ENCODE measurements at regions not wholly inside any gene's neighbourhood (a gene's known extent, or its start where the extent isn't known, plus 50 kb on each side); places are given as distances from the start of the nearest gene placed in this dataset.
"Not testable (repeated sequence)": the region's sequence is repeated elsewhere in the genome, so short reads cannot be mapped to it uniquely, and the experiment has no call there.

DNA sequence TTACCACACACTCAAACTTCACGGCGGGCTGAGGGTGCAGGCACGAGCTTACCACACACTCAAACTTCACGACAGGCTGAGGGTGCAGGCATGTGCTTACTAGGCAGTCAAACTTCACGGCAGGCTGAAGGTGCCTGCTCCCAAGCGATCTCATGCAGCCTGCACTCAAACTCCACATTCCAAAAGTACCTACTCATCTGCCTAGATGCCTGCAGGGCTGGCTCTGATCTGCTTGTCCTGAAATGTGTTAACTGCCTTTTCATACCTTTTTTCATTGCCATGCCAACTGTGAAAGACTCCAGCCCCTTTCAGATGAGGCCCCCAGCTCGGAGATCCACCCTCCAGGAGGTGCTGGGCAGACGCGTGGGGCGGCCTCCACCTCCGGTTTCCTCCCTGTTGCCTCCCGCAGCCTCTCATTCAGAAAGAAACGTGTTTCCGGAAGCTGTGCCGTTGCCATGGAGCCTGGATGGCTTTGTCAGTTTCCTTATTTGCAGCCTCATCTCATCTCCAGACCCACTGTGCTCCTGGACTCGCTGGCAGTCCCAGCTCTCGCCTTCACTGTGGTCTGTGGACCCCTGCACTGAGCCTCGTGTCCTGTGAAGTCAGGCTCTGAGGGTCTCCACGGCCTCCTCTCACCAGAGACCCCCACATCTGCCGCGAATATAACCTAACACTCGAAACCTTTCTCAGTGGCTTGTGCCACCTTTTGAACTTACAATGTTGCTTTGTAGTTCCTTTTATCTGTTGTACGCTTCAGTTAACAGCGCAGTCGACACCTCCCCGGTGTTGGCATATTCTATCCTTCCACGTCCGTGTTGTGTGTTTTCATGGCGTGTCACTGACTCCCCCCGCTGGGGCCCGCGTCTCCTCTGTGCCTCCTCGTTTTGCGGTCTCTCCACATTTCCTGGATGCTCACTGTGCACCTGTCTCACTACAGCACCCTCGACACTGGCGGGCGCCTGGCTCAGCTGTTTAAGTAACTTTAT, 106.1 kb upstream of the ALKAL2 start:
- H3K27me3 Mint-ChIP-seq (ENCODE audit: insufficient read depth), result no peaks in the 10 kb centered on the region
- H3K36me3 Mint-ChIP-seq (ENCODE audit: low read depth), result no peaks in the 10 kb centered on the region; the same call in 1 of the 2 replicates
- DNase-seq, result peak; percentile 3
- peaks cover 61% of the 10 kb centered on the region for H3K9me3 Mint-ChIP-seq
- H3K4me1 Mint-ChIP-seq (ENCODE audit: low read depth), result no peaks in the 10 kb centered on the region
- no peak overlapping the region for H3K27ac Mint-ChIP-seq
- no peak overlapping the region for H3K4me3 Mint-ChIP-seq
- TF ChIP-seq, protein P1, sequence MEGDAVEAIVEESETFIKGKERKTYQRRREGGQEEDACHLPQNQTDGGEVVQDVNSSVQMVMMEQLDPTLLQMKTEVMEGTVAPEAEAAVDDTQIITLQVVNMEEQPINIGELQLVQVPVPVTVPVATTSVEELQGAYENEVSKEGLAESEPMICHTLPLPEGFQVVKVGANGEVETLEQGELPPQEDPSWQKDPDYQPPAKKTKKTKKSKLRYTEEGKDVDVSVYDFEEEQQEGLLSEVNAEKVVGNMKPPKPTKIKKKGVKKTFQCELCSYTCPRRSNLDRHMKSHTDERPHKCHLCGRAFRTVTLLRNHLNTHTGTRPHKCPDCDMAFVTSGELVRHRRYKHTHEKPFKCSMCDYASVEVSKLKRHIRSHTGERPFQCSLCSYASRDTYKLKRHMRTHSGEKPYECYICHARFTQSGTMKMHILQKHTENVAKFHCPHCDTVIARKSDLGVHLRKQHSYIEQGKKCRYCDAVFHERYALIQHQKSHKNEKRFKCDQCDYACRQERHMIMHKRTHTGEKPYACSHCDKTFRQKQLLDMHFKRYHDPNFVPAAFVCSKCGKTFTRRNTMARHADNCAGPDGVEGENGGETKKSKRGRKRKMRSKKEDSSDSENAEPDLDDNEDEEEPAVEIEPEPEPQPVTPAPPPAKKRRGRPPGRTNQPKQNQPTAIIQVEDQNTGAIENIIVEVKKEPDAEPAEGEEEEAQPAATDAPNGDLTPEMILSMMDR (IDR thresholded peaks at IDR 0.05), result no peak

DNA sequence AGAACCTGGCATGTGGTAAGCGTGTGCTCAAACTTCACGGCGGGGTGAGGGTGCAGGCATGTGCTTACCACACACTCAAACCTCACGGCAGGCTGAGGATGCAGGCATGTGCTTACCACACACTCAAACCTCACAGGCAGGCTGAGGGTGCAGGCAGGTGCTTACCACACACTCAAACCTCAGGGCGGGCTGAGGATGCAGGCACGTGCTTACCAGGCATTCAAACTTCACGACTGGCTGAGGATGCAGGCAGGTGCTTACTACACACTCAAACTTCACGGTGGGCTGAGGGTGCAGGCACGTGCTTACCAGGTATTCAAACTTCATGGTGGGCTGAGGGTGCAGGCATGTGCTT, 105.0 kb upstream of the ALKAL2 start:
- H3K27me3 Mint-ChIP-seq (ENCODE audit: insufficient read depth), result no peaks in the 10 kb centered on the region
- no peaks in the 10 kb centered on the region; the same call in 1 of the 2 replicates for H3K36me3 Mint-ChIP-seq (ENCODE audit: low read depth)
- H3K4me3 Mint-ChIP-seq, result no peak overlapping the region
- TF ChIP-seq, protein P1 (IDR thresholded peaks at IDR 0.05), result no peak
- peaks cover 62% of the 10 kb centered on the region for H3K9me3 Mint-ChIP-seq
- no peaks in the 10 kb centered on the region for H3K4me1 Mint-ChIP-seq (ENCODE audit: low read depth)
- no peak for DNase-seq
- H3K27ac Mint-ChIP-seq, result no peak overlapping the region

DNA sequence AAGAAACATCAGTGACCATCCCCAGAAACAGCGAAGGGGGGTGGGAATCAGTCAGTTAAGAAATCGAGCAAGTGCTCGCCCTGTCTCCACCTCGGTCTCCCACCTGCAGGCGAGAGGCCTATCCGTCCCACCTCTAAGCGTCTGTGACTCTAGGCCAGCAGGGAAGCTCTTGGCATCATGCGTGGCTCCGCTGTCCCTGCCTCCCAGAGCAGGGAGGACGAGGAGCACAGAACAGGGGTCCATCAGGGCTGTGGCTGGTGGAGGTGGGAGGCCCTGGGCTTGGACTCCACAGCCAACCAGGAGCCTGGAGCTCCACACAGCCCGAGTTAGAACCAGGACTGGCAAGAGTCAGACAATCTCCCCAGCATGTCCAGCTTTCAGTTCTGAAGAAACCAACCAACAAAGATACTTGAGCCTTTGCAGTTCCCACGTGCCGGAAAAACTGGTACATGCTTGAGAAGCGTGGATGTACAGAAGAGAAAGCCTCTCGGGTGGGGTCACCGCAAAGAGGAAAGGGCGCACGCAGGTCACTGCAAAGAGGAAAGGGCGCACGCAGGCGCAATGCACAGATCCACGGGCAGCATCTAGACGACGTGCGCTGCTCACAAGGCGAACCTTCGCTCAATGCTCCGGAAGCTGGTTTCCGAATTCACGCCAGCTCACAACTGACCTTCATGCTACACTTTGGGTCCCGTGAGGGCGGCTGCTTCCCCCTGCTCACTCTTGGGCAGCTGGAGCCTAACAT, 104.5 kb upstream of the ALKAL2 start:
- H3K36me3 Mint-ChIP-seq (ENCODE audit: low read depth), result no peaks in the 10 kb centered on the region; the same call in 1 of the 2 replicates
- no peak overlapping the region for H3K4me3 Mint-ChIP-seq
- H3K27me3 Mint-ChIP-seq (ENCODE audit: insufficient read depth), result no peaks in the 10 kb centered on the region
- H3K9me3 Mint-ChIP-seq, result peaks cover 56% of the 10 kb centered on the region
- DNase-seq, result no peak
- TF ChIP-seq, protein P1 (IDR thresholded peaks at IDR 0.05), result no peak
- no peaks in the 10 kb centered on the region for H3K4me1 Mint-ChIP-seq (ENCODE audit: low read depth)
- H3K27ac Mint-ChIP-seq, result no peak overlapping the region

DNA sequence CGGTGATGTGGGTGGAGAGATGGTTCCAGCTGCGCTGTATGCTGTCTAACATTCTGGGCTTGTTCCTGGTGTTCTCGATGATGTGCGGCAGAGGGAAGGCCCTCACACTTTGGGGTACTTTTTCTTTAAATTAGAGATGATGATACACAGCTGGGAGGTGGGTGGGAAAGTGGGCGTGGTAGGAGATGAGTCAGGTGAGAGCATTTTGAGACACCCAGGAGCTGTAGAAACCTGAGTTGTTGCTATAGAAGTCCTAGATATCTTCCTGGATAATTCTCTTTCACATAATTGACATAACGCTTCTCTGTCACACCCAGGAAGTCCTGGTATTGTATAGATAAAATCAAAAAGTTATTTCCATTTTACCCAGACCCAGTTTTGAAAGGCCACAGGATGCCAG, 103.8 kb upstream of the ALKAL2 start:
- no peak for DNase-seq
- no peak overlapping the region for H3K27ac Mint-ChIP-seq
- H3K36me3 Mint-ChIP-seq (ENCODE audit: low read depth), result no peaks in the 10 kb centered on the region; the same call in 1 of the 2 replicates
- peaks cover 56% of the 10 kb centered on the region for H3K9me3 Mint-ChIP-seq
- TF ChIP-seq, protein P1 (IDR thresholded peaks at IDR 0.05), result no peak
- no peaks in the 10 kb centered on the region for H3K27me3 Mint-ChIP-seq (ENCODE audit: insufficient read depth)
- H3K4me3 Mint-ChIP-seq, result no peak overlapping the region
- H3K4me1 Mint-ChIP-seq (ENCODE audit: low read depth), result no peaks in the 10 kb centered on the region

DNA sequence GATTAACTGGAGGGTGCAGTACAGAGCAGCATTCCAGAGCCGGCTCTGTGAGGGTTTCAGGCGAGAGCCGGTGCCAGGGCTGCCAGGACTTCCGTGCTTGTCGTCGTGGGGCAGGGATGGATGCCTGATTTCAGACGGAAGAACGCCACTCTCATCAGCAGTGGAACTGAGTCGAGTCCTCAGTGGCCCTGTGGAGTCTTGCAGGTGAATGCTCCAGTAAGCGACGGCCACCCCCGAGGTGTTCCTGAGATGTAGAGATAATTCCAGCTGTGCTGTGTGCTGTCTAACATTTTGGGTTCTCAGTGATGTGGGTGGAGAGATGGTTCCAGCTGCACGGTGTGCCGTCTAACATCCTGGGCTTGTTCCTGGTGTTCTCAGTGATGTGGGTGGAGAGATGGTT, 103.1 kb upstream of the ALKAL2 start:
- H3K27me3 Mint-ChIP-seq (ENCODE audit: insufficient read depth), result no peaks in the 10 kb centered on the region
- peaks cover 51% of the 10 kb centered on the region for H3K9me3 Mint-ChIP-seq
- DNase-seq, result no peak
- H3K27ac Mint-ChIP-seq, result no peak overlapping the region
- H3K4me1 Mint-ChIP-seq (ENCODE audit: low read depth), result no peaks in the 10 kb centered on the region
- TF ChIP-seq, protein P1 (IDR thresholded peaks at IDR 0.05), result no peak
- H3K4me3 Mint-ChIP-seq, result no peak overlapping the region
- no peaks in the 10 kb centered on the region; the same call in 1 of the 2 replicates for H3K36me3 Mint-ChIP-seq (ENCODE audit: low read depth)

DNA sequence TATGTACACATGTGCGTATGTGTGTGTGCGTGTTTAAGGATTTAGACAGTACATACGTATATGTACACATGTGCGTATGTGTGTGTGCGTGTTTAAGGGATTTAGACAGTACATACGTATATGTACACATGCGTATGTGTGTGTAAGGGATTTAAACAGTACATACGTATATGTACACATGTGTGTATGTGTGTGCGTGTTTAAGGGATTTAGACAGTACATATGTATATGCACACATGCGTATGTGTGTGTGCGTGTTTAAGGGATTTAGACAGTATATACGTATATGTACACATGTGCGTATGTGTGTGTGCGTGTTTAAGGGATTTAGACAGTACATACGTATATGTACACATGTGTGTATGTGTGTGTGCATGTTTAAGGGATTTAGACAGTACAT, 102.1 kb upstream of the ALKAL2 start:
- H3K27ac Mint-ChIP-seq; H3K36me3 Mint-ChIP-seq (ENCODE audit: low read depth); DNase-seq; H3K4me3 Mint-ChIP-seq; H3K27me3 Mint-ChIP-seq (ENCODE audit: insufficient read depth); H3K4me1 Mint-ChIP-seq (ENCODE audit: low read depth): not testable (repeated sequence)
- H3K9me3 Mint-ChIP-seq, result peaks cover 44% of the 10 kb centered on the region

DNA sequence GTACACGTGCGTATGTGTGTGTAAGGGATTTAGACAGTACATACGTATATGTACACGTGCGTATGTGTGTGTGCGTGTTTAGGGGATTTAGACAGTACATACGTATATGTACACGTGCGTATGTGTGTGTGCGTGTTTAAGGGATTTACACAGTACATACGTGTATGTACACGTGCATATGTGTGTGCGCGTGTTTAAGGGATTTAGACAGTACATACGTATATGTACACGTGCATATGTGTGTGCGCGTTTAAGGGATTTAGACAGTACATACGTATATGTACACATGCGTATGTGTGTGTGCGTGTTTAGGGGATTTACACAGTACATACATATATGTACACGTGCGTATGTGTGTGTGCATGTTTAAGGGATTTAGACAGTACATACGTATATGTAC, 100.9 kb upstream of the ALKAL2 start:
- not testable (repeated sequence) for DNase-seq; H3K27ac Mint-ChIP-seq; H3K27me3 Mint-ChIP-seq (ENCODE audit: insufficient read depth); H3K4me3 Mint-ChIP-seq; H3K36me3 Mint-ChIP-seq (ENCODE audit: low read depth); H3K4me1 Mint-ChIP-seq (ENCODE audit: low read depth)
- H3K9me3 Mint-ChIP-seq, result peaks cover 45% of the 10 kb centered on the region

Measured in HFFc6 (cell line).